Right atrium auricular region (tissue), 2 donors: ENCODE measurements at regions not wholly inside any gene's neighbourhood (a gene's known extent, or its start where the extent isn't known, plus 50 kb on each side); places are given as distances from the start of the nearest gene placed in this dataset.

ENCODE experiments used
- DNase-seq: peaks from one replicate; pipeline ENCODE4 v3.0.0-alpha.2; 2019; ENCODE audit warnings: low spot score
- H3K27ac ChIP-seq, 2 donors: fragments of 200-600 bp; sonication (generic); 1 replicate in 1 of 2; 2 replicates in 1 of 2; pipeline ENCODE4 v1.5.1; 2016 to 2019
- H3K27me3 ChIP-seq, 2 donors: fragments of 200-600 bp; sonication (generic); one replicate each; pipeline versions ENCODE4 v1.5.1 to v1.6.0; 2017 to 2019
- H3K36me3 ChIP-seq: fragments of 200-600 bp; sonication (generic); one replicate; pipeline ENCODE4 v1.5.1; 2016
- H3K4me1 ChIP-seq, 2 donors: fragments of 200-600 bp; sonication (generic); one replicate each; pipeline versions ENCODE4 v1.5.1 to v1.6.0; 2017 to 2019
- H3K4me3 ChIP-seq, 2 donors: fragments of 200-600 bp; sonication (generic); 1 replicate in 1 of 2; 2 replicates in 1 of 2; pipeline ENCODE4 v1.5.1; 2017 to 2019; ENCODE audit warnings: mild to moderate bottlenecking in 1 of 2, moderate library complexity in 1 of 2
- H3K9me3 ChIP-seq, 2 donors: fragments of 200-600 bp; sonication (generic); one replicate each; pipeline ENCODE4 v1.5.1; 2019
- TF ChIP-seq, protein P1 (sequence below), 2 donors: fragments of 200-600 bp; sonication (generic); IDR thresholded peaks; one replicate each; pipeline ENCODE4 v1.5.1; 2019; ENCODE audit warnings: antibody characterized with exemption in 2 of 2

DNA sequence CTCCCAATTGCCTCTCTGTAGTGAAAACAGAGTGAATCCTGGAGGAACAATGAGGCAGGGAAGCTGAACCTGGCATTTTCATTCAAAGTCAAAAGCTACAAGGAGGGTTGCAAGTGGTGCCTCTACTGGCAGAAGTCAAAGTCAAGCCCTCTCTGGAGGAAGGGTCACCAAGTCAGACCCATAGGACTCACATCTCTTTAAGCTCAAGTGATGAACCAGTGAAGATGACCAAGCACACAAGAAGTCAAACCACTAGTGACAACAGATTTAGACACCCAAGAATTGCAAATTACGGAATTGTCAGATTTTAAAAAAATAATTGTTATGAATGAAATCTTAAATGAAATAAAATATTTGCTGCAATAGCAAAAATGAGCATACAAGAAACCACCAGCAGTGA, 81.1 kb upstream of the ATP1B1 start:
- Histone ChIP-seq H3K4me1 (peaks cover 0 to 5% of the 10 kb centered on the region in 2 donors), H3K27me3 (no peaks in the 10 kb centered on the region), H3K36me3 (no peaks in the 10 kb centered on the region), H3K27ac (no peak overlapping the region), H3K4me3 (no peak overlapping the region), H3K9me3 (no peaks in the 10 kb centered on the region)
- no peak for DNase-seq
- TF ChIP-seq, protein P1, sequence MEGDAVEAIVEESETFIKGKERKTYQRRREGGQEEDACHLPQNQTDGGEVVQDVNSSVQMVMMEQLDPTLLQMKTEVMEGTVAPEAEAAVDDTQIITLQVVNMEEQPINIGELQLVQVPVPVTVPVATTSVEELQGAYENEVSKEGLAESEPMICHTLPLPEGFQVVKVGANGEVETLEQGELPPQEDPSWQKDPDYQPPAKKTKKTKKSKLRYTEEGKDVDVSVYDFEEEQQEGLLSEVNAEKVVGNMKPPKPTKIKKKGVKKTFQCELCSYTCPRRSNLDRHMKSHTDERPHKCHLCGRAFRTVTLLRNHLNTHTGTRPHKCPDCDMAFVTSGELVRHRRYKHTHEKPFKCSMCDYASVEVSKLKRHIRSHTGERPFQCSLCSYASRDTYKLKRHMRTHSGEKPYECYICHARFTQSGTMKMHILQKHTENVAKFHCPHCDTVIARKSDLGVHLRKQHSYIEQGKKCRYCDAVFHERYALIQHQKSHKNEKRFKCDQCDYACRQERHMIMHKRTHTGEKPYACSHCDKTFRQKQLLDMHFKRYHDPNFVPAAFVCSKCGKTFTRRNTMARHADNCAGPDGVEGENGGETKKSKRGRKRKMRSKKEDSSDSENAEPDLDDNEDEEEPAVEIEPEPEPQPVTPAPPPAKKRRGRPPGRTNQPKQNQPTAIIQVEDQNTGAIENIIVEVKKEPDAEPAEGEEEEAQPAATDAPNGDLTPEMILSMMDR (IDR thresholded peaks at IDR 0.05), result no peak

DNA sequence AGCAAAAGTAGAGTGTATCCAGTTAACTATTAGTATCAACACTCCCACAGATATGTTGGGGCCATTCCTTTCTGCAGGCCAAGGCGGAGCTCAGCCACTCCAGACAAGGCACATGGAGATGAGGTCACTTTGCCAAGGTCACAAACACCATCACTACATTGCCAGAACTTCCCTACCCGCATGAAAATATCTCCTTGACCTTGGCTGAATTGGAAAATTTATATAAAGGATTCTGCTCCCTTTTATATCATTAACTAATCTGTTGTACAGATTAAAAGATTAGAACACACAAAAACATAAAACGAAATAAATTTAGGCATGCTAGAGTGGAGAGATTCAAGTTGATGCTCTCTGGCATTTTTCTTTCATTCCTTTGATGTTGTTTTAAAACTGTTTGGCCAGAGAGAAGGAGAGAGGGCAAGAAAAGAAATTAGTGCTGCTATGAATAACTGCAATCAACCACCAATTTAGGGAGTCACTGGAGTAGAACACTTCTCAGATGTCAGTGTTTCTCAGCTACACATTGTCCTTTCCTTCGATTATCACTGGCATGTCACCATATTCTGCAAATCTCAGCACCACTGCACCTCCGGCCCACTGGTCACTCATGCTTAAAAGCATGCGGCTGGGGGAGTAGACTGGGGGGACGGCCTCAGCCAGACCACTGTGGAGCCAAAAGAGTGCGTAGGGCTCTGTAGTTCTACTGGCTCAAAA, 78.7 kb upstream of the ATP1B1 start:
- H3K27me3 ChIP-seq, result no peaks in the 10 kb centered on the region
- H3K27ac ChIP-seq, result no peak overlapping the region
- TF ChIP-seq, protein P1 (IDR thresholded peaks at IDR 0.05), result no peak
- H3K4me1 ChIP-seq, result peaks cover 0 to 5% of the 10 kb centered on the region in 2 donors
- no peaks in the 10 kb centered on the region for H3K36me3 ChIP-seq
- H3K9me3 ChIP-seq, result no peaks in the 10 kb centered on the region
- DNase-seq, result no peak
- H3K4me3 ChIP-seq, result no peak overlapping the region

DNA sequence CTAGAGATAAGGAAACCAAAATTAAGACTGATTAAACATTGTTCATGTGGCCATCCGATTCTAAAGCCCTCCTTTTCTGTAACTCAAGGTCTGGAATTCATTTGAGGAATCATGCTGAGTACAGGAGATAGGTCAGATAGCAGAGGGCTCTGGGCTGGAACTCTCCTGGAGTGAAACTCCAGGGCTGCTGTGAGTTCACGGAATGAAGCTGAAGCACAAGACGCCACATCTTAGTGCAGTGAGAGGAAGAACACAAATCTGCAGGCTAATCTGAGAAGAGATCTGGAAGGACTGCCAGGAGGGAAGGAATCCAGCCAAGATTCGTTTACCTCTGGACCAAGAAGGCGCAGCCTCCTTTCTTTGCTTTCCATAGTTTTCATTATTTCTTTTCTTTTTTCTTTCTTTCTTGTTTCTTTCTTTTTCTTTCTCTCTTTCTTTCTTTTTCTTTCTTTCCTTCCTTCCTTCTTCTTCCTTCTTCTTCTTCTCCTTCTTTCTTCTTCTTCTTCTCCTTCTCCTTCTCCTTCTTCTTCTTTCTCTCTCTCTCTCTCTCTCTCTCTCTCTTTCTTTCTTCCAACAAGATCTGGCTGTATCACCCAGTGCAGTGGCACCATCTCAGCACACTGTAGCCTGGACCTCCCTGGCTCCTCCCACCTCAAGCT, 74.8 kb upstream of the ATP1B1 start:
- H3K4me1 ChIP-seq, result peaks cover 0 to 5% of the 10 kb centered on the region in 2 donors
- H3K27ac ChIP-seq, result no peak overlapping the region
- TF ChIP-seq, protein P1 (IDR thresholded peaks at IDR 0.05), result no peak
- no peaks in the 10 kb centered on the region for H3K9me3 ChIP-seq
- H3K27me3 ChIP-seq, result no peaks in the 10 kb centered on the region
- H3K36me3 ChIP-seq, result no peaks in the 10 kb centered on the region
- no peak for DNase-seq
- H3K4me3 ChIP-seq, result no peak overlapping the region

DNA sequence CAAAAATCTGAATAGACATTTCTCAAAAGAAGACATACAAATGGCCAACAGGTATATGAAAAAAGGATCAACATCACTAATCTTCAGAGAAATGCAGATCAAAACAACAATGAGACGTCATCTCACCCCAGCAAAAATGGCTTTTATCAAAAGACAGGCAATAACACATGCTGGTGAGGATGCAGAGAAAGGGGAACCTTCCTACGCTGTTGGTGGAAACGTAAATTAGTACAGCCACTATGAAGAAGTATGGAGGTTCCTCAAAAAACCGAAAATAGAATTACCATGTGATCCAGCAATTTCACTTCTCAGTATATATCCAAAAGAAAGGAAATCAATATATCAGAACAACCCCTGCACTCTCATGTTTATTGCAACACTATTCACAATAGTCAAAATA, 65.1 kb upstream of the ATP1B1 start:
- Histone ChIP-seq H3K27ac (no peak overlapping the region), H3K4me3 (no peak overlapping the region), H3K9me3 (no peaks in the 10 kb centered on the region), H3K36me3 (no peaks in the 10 kb centered on the region), H3K27me3 (no peaks in the 10 kb centered on the region), H3K4me1 (peaks cover 0 to 8% of the 10 kb centered on the region in 2 donors)
- DNase-seq, result no peak
- TF ChIP-seq, protein P1 (IDR thresholded peaks at IDR 0.05), result no peak

DNA sequence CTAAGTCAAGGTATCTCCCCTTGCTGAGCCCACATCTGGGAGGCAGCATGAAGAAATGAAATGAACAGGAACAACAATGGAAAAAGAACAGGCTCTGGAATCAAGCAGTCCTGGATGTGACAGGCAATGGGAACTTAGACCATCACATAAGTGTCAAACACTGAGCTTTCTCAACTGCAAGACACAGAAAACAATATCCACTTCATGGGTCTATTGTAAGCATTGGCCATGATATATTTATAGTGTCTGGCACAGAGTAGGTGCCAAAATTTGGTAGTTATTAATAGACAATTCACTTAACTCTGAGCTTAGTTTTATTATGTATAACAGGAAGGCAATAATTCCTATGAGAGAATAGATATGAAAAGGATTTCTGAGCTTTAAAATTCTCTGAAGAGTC, 64.1 kb upstream of the ATP1B1 start:
- Histone ChIP-seq H3K4me3 (no peak overlapping the region), H3K27me3 (no peaks in the 10 kb centered on the region), H3K36me3 (no peaks in the 10 kb centered on the region), H3K9me3 (no peaks in the 10 kb centered on the region), H3K27ac (no peak overlapping the region), H3K4me1 (peaks cover 0 to 8% of the 10 kb centered on the region in 2 donors)
- DNase-seq, result no peak
- TF ChIP-seq, protein P1 (IDR thresholded peaks at IDR 0.05), result no peak
